NCI-H82 (cell line): ENCODE measurements at regions not wholly inside any gene's neighbourhood (a gene's known extent, or its start where the extent isn't known, plus 50 kb on each side); places are given as distances from the start of the nearest gene placed in this dataset.

Source experiments
- DNase-seq: peaks from one replicate; lab custom pipeline; 2025; lab: John Stamatoyannopoulos, UW

DNA sequence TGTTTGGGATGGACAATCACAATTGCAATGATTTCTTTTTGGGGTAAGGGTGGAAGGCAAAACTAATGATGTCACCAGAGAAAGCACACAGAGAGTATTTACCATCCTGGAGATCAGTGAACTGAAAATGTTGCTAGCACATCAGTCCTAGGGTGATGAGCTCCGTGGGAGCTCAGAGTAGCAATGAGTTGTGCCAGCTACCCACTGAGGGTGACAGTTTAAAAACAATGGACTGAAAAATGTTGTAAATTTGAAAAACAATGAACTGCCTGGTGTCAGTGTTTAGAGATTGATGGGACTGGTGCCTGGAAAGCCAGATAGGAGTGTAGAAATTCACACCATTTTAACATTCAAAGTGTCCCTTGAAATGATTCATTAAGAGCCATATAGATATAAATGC, 198.5 kb downstream of the ATP23 start:
- DNase-seq: no peak

DNA sequence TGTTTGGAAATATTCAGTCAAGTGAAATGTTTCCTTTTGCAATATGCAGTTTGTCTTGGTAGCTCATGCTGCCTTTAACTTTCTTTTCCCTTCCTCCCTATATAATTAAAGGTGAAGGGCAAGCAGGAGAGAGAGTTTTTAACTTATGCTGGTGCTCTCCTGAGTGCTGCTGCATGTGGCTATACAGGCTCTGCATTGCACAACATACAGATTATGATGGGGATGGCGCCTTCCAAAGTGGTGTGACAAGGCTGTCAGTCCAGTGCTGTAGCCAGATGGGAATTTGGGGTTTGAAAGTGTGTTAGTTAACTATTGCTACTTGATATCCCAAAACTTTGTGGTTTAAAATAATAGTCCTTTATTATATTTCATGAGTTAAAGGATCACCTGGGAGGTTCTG, 199.0 kb downstream of the ATP23 start:
- no peak for DNase-seq

DNA sequence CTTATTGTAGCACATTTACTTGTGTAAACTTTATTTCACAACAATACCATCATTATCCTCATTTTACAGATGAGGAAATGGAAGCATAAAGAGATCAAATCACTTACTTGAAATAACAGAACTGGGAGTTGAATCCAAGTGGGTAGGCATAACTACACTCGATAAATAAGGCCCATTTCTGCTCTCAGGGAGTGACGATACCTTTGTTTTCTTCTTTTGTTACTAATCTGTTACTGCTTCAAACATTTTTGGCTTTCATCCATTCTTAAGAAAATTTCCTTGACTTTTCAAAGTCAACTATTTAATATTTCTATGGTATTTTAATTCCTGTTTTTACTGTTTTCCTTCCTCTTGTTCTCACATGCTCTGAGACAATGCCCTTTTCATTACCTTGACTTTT, 201.6 kb downstream of the ATP23 start:
- DNase-seq: no peak

DNA sequence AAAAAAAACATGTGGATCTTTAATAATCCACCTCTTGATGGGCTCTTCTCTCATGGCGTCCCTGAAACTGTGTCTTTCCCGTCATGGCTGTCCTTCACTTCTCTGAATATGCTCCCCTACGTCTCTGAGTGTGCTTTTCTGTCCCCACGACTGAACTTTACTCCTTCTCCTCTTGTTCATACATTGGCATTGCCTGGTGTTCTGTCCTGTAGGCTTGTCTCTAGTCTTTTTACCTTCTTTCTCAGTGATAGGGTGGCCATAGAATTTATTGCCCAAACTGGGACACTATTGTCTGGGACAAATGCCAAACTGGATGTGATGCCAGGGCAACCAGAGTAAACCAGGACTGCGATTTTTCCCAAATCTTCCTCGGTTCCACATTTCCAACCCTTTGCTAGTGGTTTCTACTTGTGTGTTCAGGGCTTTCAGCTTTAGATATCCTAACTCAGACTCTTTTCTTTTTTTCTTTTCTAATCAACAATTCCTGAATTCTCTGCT, 202.2 kb downstream of the ATP23 start:
- no peak for DNase-seq

DNA sequence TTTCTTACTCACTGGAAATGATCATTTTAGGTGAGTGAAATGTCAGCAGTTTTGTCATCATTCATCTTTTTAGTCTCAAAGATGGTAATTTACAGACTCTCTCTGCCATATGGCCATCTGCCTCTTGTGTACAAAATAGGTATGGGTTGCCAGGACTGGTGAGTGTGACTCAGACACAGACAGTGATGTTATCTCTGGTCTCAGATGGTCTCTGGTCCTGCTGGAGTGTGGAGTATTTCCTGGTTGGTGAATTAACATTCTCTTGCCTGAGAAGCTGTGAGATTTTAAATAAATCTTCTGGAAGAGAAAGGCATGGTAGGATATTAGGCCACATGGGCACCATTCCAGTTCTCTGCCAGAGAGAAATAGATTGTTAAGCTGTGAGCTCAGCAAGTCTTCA, 207.0 kb downstream of the ATP23 start:
- DNase-seq: peak; percentile 36

DNA sequence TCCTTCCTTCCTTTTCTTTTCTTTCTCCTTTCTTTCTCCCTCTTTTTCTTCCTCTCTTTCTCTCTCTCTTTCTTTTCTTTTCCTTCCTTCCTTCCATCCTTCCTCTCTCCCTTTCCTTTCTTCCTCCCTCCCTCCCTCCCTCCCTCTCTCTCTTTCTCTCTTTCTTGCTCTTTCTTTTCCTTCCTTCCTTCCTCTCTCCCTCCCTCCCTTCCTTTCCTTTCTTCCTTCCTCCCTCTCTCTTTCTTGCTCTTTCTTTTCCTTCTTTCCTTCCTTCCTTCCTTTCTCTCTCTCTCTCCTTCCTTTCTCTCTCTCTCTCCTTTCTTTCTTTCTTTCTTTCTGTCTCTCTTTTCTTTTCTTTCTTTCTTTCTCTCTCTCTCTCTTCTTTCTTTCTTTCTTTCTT, 207.6 kb downstream of the ATP23 start:
- no peak for DNase-seq

DNA sequence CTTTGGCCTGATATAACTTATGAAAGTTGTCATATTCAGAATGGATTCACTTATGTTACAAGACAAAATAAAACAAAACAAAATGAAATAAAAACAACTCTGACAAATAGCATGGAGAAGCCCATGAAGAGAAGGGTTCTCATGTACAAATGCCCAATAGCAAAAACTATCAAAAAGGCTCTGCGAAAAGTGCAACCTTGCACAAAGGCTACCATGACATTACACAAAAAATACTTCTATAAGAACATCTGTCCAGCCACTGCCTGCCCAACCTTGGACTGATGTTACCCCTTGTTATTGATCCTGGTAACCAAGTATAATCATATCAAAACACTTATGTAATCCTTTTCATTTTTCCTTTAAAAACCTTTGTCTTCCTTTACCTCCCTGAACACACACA, 213.0 kb downstream of the ATP23 start:
- no peak for DNase-seq

DNA sequence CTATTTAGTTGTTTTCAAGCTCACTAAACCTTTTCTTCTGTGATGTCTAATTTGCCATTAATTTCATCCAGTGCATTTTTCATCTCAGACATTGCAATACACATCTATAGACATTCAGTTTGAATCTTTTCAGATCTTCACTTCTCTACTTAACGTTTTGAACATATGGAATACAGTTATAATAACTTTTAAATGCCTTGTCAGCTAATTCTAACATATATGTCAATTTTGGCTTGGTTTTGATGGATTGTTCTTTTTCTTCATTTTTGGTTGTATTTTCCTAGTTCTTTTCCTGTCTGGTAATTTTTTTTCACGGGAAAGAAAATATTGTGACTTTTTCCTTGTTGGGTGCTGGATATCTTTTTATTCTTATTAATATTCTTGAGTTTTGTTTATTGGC, 215.3 kb downstream of the ATP23 start:
- no peak for DNase-seq

DNA sequence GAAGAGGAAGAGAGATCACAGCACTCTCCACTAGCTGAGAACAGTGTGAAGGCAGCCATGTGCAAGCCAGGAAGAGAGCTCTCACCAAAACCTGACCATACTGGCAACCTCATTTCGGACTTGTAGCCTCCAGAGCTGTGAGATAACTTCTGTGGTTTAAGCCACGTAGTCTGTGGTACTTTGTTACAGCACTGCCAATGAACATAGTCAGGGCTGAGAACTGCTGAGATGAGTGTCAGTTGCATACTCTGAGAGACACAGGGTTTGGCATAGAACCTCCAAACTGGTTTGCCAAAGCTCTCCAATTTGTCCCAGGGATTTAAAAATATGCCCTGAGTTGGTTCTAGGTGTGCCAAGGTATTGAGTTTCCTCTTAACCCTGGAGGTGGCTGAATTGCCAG, 218.6 kb downstream of the ATP23 start:
- DNase-seq: no peak

DNA sequence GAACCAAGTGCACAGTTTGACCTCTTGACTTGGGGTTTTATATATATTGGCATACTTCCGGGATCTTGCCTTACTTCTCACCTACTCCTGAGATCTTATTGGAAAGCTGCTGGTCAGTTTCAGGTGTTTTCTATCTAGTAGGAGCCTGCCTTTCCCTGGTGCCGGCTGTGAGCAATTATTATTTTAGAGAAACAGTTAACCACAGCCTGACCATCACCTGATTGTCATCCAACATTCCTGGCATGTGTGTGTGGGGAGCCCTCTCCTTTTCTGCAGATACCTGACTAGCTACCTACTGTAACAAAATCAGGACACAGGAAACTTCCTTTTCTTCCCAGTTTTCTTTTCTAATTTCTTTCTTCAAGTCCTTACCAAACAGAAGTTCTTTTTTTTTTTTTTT, 220.4 kb downstream of the ATP23 start:
- DNase-seq: no peak

DNA sequence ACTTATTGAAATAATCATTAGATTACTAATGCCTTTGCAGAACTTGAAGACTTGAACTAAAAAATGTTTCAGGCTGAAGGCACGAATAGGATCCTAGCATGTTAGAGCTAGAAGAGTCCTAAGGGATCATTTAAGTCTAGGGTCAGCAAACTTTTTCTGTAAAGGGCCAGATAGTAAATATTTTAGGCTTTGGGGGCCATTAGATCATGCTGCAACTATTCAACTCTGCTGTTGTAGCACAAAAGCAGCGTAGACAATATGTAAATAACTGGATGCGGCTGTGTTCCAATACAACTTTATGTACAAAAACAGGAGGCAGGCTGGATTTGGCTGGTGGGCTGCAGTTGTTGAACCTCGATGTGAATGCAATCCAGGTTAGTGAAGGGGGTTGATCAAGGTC, 221.7 kb downstream of the ATP23 start:
- DNase-seq: no peak

DNA sequence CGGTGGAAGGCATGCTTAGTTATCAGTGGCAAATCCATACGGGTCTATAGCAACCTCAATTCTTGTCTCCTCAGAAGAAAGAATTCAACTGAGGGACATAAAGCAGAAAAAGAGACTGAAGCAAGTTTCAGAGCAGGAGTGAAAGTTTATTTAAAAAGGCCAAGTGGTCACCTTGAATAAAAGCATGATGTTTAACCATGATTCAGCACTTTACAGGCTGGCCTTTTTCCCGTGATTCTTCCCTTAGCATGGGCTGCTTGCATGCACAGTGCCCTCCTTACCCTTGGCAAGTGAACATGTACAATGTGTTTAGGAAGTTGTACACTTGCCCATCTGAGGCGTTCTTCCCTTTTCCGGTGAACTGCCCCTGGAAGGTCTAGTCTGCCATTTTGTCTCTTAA, 225.3 kb downstream of the ATP23 start:
- DNase-seq: no peak

DNA sequence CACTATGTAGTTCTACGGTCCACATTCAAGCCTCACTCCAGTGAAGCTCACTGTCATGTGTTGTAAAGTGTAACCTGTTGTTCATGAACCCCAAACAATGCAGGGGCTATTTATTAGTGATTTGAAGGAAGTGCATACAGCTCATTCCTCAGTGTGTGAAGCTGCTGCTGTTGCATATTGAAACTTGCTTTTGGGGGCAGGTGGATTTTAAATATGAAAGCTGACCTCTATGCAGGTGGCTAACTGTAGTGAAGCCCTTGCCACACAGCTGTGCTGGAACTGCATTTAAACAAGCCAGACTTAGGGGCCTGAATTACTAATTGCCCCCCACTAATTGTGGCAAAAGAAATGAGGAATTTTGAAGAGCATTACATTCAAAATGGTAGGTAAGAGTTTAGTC, 226.3 kb downstream of the ATP23 start:
- no peak for DNase-seq

DNA sequence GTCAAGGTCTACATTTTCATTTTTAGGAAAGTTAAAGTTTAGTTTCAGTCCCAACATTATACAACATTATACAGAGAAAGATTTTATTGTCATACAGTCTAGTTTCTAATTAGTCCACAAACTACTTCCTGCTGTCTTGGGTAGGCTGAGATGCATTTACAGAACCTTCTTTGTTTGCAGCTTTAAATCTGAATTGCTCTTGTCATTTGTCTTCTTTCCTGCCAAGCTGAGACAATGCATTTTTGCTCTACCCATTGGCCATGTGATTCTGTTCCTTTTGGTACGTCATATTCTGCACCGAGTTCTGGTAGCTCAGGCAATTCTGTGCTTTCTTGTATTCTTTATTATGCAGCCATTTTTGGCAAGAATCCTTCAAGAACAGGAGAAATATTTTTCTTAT, 228.5 kb downstream of the ATP23 start:
- no peak for DNase-seq

DNA sequence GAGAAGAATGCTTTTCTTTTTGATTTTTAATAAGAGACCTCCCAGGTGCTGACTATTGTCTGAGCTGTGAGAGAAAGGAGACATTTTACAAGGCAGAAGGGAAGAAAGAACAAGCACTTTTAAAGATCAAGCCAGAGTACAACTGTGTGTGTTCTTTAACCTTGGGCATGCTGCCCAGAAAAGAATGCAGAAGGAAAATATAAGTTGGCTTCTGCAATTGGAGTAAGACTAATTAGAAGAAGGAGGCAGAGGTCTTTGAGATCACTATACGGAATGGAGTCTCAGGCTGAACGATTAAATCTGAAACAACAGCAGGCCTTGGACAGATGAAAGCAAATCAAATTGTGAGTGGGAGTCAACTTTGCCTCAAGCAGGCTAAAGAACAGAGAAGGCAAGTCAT, 230.5 kb downstream of the ATP23 start:
- DNase-seq: no peak

DNA sequence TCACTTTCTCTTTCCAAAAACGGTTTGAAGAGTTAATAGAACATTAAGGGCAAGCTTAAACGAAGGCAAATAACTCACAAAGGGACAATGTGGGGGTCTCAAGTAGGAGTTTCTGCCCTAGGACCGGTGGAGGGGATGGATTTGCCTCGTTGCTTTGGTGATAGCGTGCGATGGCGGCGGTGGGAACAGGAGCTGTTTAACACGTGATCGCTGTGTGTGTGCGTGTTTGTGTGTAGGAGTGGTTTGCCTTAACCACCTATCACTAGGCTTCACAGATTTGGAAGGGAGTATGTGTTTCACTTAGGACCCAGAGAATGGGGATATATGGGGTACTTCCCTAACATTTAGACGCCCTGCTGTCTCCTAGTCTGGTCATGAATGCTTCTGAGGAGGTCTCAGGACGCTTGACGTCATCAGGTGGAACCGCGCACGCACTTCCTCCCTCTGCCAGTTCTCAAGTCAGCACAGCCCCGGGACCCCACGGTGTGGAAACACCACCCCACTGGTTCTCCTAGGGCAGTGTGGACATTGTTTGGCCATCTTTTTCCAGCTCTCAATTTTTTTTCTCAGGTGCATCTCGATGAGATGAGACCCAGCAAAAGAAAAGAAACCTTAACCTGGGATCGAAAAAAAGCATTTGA, 231.2 kb downstream of the ATP23 start:
- DNase-seq: no peak

DNA sequence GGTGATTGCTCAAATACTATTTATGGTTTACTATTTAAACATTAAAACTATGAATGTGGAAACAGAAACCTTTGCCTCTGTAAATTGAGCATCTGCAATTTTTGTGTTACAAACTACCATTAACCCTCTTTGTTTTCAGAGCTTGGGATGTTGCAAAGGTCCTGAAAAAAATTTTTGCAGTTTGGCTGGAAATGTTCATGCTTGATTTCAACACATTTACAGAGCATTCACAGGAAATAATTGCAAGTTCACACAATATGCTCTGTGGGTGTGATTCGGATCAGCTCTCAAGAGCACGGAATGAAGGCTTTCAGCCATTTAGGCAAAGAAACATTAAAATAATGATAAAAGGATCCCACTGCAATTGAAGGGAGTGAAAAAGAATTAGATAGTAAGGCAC, 232.9 kb downstream of the ATP23 start:
- no peak for DNase-seq

DNA sequence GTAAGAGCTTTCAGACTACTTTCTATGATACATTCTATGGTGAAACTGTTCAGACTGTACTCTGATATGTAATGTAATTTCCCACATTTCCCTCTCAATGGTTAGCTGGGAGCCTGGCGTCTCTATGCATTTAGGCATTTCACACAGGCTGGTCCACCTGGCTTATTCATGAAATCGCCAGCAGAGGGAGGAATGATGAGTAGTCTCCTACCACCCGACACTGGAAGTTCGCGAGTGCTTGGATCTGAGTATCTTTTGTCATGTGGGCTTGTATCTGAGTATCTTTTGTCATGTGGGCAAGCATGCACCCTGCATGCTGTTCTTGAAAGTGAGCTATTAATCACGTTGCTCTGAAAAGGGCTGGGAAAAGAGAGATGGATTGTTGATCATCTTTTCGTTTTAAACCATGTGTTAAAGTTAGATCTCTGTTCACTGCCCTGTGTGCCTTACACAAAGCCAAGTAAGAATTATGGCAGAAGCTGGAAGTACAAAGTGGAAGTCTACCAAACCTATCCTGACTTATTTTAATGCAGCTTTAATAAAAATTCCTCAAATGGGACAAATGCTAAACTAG, 235.0 kb downstream of the ATP23 start:
- DNase-seq: peak; percentile 85

DNA sequence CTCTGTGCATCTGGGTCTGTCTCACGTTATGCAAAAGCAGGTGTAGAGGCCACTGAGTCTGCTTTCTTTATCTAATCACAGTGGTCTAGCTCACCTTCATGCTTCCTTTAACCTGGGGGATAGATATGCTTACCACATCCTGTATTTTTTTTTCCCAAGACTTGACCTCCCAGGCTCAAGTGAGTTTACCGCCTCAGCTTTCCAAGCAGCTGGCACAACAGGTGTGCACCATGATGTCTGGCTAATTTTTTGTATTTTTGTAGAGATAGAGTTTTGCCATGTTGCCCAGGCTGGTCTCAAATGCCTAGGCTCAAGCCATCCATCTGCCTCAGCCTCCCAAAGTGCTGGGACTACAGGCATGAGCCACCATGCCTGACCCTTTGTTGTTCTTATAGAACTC, 236.0 kb downstream of the ATP23 start:
- DNase-seq: no peak

DNA sequence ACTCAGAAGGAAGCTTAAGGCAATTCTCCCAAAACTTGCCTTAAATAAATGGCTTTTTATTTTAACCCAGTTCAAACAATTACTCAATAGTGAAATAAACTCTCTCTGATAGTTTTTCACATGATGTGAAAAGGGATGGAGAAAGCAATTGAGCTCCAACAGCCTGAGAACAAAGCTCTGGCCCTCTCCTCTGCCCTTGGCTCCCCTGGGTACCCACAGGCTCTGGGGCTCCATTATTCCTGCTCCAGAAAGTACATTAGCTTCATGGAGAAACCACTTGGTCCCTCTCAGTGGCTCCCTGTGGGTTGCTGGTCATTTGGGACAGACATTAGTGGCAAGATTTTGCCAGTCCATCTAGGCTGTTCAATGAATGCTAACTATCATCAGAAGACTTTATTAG, 242.8 kb downstream of the ATP23 start:
- no peak for DNase-seq

DNA sequence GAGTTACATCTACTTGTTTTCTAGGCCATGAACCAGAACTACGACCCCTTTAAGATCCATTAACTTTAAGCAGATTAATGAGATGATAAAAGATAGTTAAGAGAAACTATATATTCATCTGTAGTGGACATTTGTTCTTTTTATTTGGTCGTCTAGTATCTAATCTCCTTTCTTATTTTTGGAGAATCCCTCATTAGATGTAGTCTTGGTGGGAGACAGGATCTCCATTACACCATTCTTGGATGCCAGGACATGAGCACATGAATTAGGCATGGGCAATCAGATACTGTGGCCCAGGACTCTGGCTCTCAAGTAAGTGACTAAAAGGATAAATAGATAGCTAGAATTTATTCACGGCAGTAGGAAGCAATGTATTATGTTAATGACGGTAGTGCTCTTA, 245.0 kb downstream of the ATP23 start:
- no peak for DNase-seq

DNA sequence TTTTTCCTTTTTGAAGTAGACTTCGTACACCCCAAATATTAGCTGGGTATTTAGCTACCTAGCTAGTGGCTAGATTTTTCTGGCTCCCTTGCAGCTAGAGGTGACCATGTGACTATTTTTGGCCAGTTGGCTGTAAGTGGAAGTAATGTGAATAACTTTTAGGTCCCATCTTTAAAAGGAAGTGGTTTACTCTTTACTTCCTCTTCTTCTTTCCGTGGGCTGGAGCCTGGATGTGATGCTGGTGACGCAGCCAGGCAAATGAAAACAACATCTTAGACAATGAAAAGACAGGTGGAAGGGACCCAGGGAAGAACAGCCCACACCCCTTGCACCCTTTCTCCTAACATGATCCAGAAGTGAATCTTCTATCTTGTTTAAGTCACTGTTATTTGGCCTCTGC, 245.5 kb downstream of the ATP23 start:
- DNase-seq: no peak

DNA sequence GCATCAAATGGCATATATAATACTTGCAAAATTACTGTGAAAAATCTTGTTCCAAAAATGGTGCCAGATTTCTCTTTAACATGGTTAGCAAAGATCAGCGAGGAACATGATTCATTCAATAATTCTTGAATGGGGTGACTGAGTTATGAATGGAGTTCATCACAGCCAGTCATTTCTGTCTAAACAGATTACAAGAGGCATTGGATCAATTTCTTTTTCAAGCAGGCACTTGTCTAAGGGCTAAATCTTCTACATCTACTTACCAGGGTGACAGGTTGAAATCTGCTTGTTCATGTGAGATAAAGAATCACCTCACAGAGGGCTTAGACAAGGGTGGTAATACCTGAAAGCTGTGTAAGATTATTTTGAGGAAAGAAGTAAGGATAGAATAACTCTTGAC, 247.7 kb downstream of the ATP23 start:
- peak; percentile 56 for DNase-seq

DNA sequence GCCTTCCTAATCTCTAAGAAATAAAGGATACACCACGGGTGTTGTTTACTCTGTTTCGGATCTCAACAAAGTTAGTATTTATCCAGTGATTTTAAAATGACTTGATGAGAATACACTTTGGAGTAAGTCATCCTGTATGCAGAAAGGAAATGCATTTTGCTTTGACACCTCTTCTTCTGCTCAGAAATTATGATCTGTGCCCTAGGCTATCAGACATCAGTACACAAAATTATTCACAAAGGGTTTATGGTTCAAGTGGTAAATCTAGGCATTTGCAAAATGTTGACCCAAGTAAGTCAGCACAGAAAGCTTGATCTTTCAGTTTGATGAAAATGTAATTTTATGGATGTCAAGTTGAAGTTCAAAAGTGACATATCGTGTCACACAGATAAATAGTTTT, 248.5 kb downstream of the ATP23 start:
- DNase-seq: no peak
